ENCODE measurements at regions not wholly inside any gene's neighbourhood (a gene's known extent, or its start where the extent isn't known, plus 50 kb on each side); places are given as distances from the start of the nearest gene placed in this dataset.

- TF ChIP-seq SMC3 (IDR thresholded peaks at IDR 0.05; ENCODE audit: low read depth, low read length) = no peak
- TF ChIP-seq CTCF (conservative IDR thresholded peaks at IDR 0.05; ENCODE audit: low read depth, low read length) = no peak
- TF ChIP-seq RAD21 (IDR thresholded peaks at IDR 0.05; ENCODE audit: low read length) = no peak
- TF ChIP-seq POLR2A (IDR thresholded peaks at IDR 0.05; ENCODE audit: low read depth, low read length) = no peak
- TF ChIP-seq ELK1 (IDR thresholded peaks at IDR 0.05; ENCODE audit: borderline replicate concordance, low read depth, low read length) = no peak
- TF ChIP-seq RCOR1 (IDR thresholded peaks at IDR 0.05; ENCODE audit: insufficient replicate concordance, low read length) = no peak
- no peak for TF ChIP-seq BHLHE40 (IDR thresholded peaks at IDR 0.05; ENCODE audit: low read depth, low read length)
- TF ChIP-seq MAFK (IDR thresholded peaks at IDR 0.05; ENCODE audit: low read depth, low read length) = no peak
- no peak for TF ChIP-seq FOS (IDR thresholded peaks at IDR 0.05; ENCODE audit: low read depth, low read length)
Measured at GRCh38 chr16:16815641-16816040, 436.7 kb downstream of the NPIPA7 start.
